Activated CD4-positive, alpha-beta memory T cell treated with anti-CD3 and anti-CD28 coated beads for 36 hours (primary cell): ENCODE measurements at regions not wholly inside any gene's neighbourhood (a gene's known extent, or its start where the extent isn't known, plus 50 kb on each side); places are given as distances from the start of the nearest gene placed in this dataset.
"Not testable (repeated sequence)": the region's sequence is repeated elsewhere in the genome, so short reads cannot be mapped to it uniquely, and the experiment has no call there.

ENCODE experiments used
- CTCF ChIA-PET: fragments of 350-600 bp; sonication (Branson Sonifier 250); formaldehyde crosslinking; loops from one replicate; lab custom pipeline; 2021; ENCODE audit warnings: antibody characterized with exemption, inconsistent platforms; lab: Charles Lee
- POLR2A ChIA-PET: fragments of 350-600 bp; sonication (Branson Sonifier 250); formaldehyde crosslinking; loops from one replicate; lab custom pipeline; 2021; ENCODE audit warnings: antibody characterized with exemption; lab: Charles Lee
- DNase-seq: peaks from one replicate; pipeline ENCODE4 v3.0.0-alpha.2; 2020
- H3K27ac Mint-ChIP-seq: one replicate; pipeline ENCODE4 v1.8.0; 2021; ENCODE audit warnings: mixed read lengths
- H3K27me3 Mint-ChIP-seq: one replicate; pipeline ENCODE4 v1.8.0; 2021; ENCODE audit warnings: mixed read lengths
- H3K36me3 Mint-ChIP-seq: one replicate; pipeline ENCODE4 v1.8.0; 2021; ENCODE audit warnings: mixed read lengths
- H3K4me1 Mint-ChIP-seq: one replicate; pipeline ENCODE4 v1.8.0; 2021; ENCODE audit warnings: low read depth, mixed read lengths
- H3K4me3 Mint-ChIP-seq: one replicate; pipeline ENCODE4 v1.8.0; 2021; ENCODE audit warnings: mild to moderate bottlenecking, mixed read lengths
- H3K9me3 Mint-ChIP-seq: one replicate; pipeline ENCODE4 v1.8.0; 2021; ENCODE audit warnings: mixed read lengths
- intact Hi-C: fragments of 100-400 bp; cut with micrococcal nuclease; formaldehyde crosslinking; loops from one replicate; pipeline ENCODE4 v1.15.1; 2023

- ChIA-PET CTCF (no interaction called here), POLR2A (no interaction called here)
- no peak for DNase-seq
- Mint-ChIP-seq H3K9me3 (no peaks in the 10 kb centered on the region), H3K27ac (no peak overlapping the region), H3K27me3 (no peaks in the 10 kb centered on the region), H3K4me1 (no peaks in the 10 kb centered on the region), H3K36me3 (no peaks in the 10 kb centered on the region), H3K4me3 (no peak overlapping the region)
- intact Hi-C loops = no loop called here
Observed at GRCh38 chr5:39697881-39698280, 273.1 kb upstream of the DAB2 start.

- no peaks in the 10 kb centered on the region for H3K27me3 Mint-ChIP-seq
- no peak for DNase-seq
- intact Hi-C loops = no loop called here
- POLR2A ChIA-PET = no interaction called here
- no peaks in the 10 kb centered on the region for H3K36me3 Mint-ChIP-seq
- no peak overlapping the region for H3K27ac Mint-ChIP-seq
- CTCF ChIA-PET = interaction anchor here (0.6 kb wide), 1 partner anchor 51 kb away, joined by 5 read pairs; no protein-coding TSS in a partner anchor
- H3K9me3 Mint-ChIP-seq = no peaks in the 10 kb centered on the region
- no peak overlapping the region for H3K4me3 Mint-ChIP-seq
- no peaks in the 10 kb centered on the region for H3K4me1 Mint-ChIP-seq
Observed at GRCh38 chr5:39696672-39697398, 272.1 kb upstream of the DAB2 start.

- Mint-ChIP-seq H3K4me3 (no peak overlapping the region), H3K4me1 (no peaks in the 10 kb centered on the region), H3K27ac (no peak overlapping the region), H3K27me3 (peaks cover 7% of the 10 kb centered on the region), H3K36me3 (no peaks in the 10 kb centered on the region), H3K9me3 (peaks cover 4% of the 10 kb centered on the region)
- ChIA-PET POLR2A (no interaction called here), CTCF (no interaction called here)
- no peak for DNase-seq
- intact Hi-C loops = no loop called here
Observed at GRCh38 chr5:39691993-39692392, 267.2 kb upstream of the DAB2 start.

GRCh38 chr5:39691136-39691535 lies 266.4 kb upstream of the DAB2 start:
- no peak overlapping the region for H3K4me3 Mint-ChIP-seq

GRCh38 chr5:39689919-39690318 lies 265.1 kb upstream of the DAB2 start:
- DNase-seq = no peak
- Mint-ChIP-seq H3K4me1 (no peaks in the 10 kb centered on the region), H3K27ac (no peak overlapping the region), H3K27me3 (peaks cover 7% of the 10 kb centered on the region), H3K36me3 (no peaks in the 10 kb centered on the region), H3K4me3 (no peak overlapping the region), H3K9me3 (peaks cover 4% of the 10 kb centered on the region)
- ChIA-PET CTCF (interaction anchor here (1.6 kb wide), 1 partner anchor 24 kb away, joined by 4 read pairs; no protein-coding TSS in a partner anchor), POLR2A (no interaction called here)
- intact Hi-C loops = no loop called here

More at GRCh38 chr5:39691136-39691535, 266.4 kb upstream of the DAB2 start:
- Mint-ChIP-seq H3K4me1 (no peaks in the 10 kb centered on the region), H3K27ac (no peak overlapping the region), H3K9me3 (peaks cover 4% of the 10 kb centered on the region), H3K27me3 (peaks cover 7% of the 10 kb centered on the region), H3K36me3 (no peaks in the 10 kb centered on the region)
- intact Hi-C loops = no loop called here
- CTCF ChIA-PET = no interaction called here
- no peak for DNase-seq
- POLR2A ChIA-PET = no interaction called here

GRCh38 chr5:39687924-39688323 lies 263.1 kb upstream of the DAB2 start:
- H3K9me3 Mint-ChIP-seq, H3K27me3 Mint-ChIP-seq, CTCF ChIA-PET, H3K36me3 Mint-ChIP-seq, intact Hi-C loops, H3K27ac Mint-ChIP-seq, H3K4me3 Mint-ChIP-seq, POLR2A ChIA-PET, DNase-seq, H3K4me1 Mint-ChIP-seq: not testable (repeated sequence)

GRCh38 chr5:39680213-39680612 lies 255.4 kb upstream of the DAB2 start:
- Mint-ChIP-seq H3K27ac (no peak overlapping the region), H3K4me3 (no peak overlapping the region), H3K4me1 (no peaks in the 10 kb centered on the region), H3K27me3 (peaks cover 2% of the 10 kb centered on the region), H3K9me3 (no peaks in the 10 kb centered on the region), H3K36me3 (no peaks in the 10 kb centered on the region)
- ChIA-PET POLR2A (no interaction called here), CTCF (no interaction called here)
- intact Hi-C loops = no loop called here
- no peak for DNase-seq

GRCh38 chr5:39678534-39678933 lies 253.8 kb upstream of the DAB2 start:
- Mint-ChIP-seq H3K36me3 (no peaks in the 10 kb centered on the region), H3K4me1 (no peaks in the 10 kb centered on the region), H3K9me3 (no peaks in the 10 kb centered on the region), H3K27ac (no peak overlapping the region), H3K4me3 (no peak overlapping the region), H3K27me3 (peaks cover 2% of the 10 kb centered on the region)
- DNase-seq = no peak
- ChIA-PET CTCF (no interaction called here), POLR2A (no interaction called here)
- intact Hi-C loops = no loop called here

- POLR2A ChIA-PET = no interaction called here
- intact Hi-C loops = no loop called here
- no peak overlapping the region for H3K4me3 Mint-ChIP-seq
- H3K36me3 Mint-ChIP-seq = no peaks in the 10 kb centered on the region
- DNase-seq = no peak
- H3K27me3 Mint-ChIP-seq = peaks cover 2% of the 10 kb centered on the region
- CTCF ChIA-PET = no interaction called here
- no peaks in the 10 kb centered on the region for H3K9me3 Mint-ChIP-seq
- H3K4me1 Mint-ChIP-seq = no peaks in the 10 kb centered on the region
- H3K27ac Mint-ChIP-seq = no peak overlapping the region
Observed at GRCh38 chr5:39675676-39676075, 250.9 kb upstream of the DAB2 start.

GRCh38 chr5:39674209-39675082 lies 249.7 kb upstream of the DAB2 start:
- intact Hi-C loops = no loop called here
- no peak overlapping the region for H3K27ac Mint-ChIP-seq
- no peaks in the 10 kb centered on the region for H3K36me3 Mint-ChIP-seq
- no peak for DNase-seq
- H3K27me3 Mint-ChIP-seq = peaks cover 2% of the 10 kb centered on the region
- H3K4me1 Mint-ChIP-seq = no peaks in the 10 kb centered on the region
- ChIA-PET POLR2A (no interaction called here), CTCF (no interaction called here)
- no peaks in the 10 kb centered on the region for H3K9me3 Mint-ChIP-seq
- no peak overlapping the region for H3K4me3 Mint-ChIP-seq

- Mint-ChIP-seq H3K27me3 (no peaks in the 10 kb centered on the region), H3K4me1 (no peaks in the 10 kb centered on the region), H3K9me3 (no peaks in the 10 kb centered on the region), H3K4me3 (no peak overlapping the region), H3K27ac (no peak overlapping the region), H3K36me3 (no peaks in the 10 kb centered on the region)
- CTCF ChIA-PET = no interaction called here
- intact Hi-C loops = no loop called here
- POLR2A ChIA-PET = no interaction called here
- no peak for DNase-seq
Observed at GRCh38 chr5:39671561-39671961, 246.8 kb upstream of the DAB2 start.

GRCh38 chr5:39670955-39671354 lies 246.2 kb upstream of the DAB2 start:
- H3K9me3 Mint-ChIP-seq = no peaks in the 10 kb centered on the region
- no peak overlapping the region for H3K4me3 Mint-ChIP-seq
- no peaks in the 10 kb centered on the region for H3K36me3 Mint-ChIP-seq
- POLR2A ChIA-PET = no interaction called here
- no peak overlapping the region for H3K27ac Mint-ChIP-seq
- intact Hi-C loops = no loop called here
- DNase-seq = no peak
- H3K27me3 Mint-ChIP-seq = no peaks in the 10 kb centered on the region
- CTCF ChIA-PET = no interaction called here
- no peaks in the 10 kb centered on the region for H3K4me1 Mint-ChIP-seq
